Renal pelvis (tissue), 1 donor: ENCODE measurements at regions not wholly inside any gene's neighbourhood (a gene's known extent, or its start where the extent isn't known, plus 50 kb on each side); places are given as distances from the start of the nearest gene placed in this dataset.

Experiments
- DNase-seq: peaks from one replicate; pipeline ENCODE4 v3.0.0-alpha.2; 2013

DNA sequence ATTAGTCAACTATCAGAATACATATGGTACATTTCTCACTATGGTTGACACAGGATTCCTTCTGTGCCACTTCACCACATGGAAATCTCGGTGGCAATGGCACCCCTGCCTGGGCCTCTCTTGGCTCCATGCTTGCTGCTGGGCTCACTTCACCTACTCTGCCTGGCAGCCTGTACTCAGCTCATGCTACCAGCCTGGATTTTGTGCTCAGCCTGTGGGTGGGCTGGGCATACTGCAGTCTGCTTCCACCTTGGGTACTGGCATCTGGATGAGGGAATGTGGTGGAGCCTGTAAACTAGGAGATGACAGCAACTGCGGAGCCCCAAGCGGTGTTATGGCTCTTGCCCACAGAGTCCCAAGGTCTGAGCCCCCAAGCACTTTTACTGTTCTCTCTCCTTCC lies 604.1 kb downstream of the MTRR start:
- DNase-seq, result no peak

GRCh38 chr5:8473827-8474568 lies 605.0 kb downstream of the MTRR start:
- no peak for DNase-seq

DNA sequence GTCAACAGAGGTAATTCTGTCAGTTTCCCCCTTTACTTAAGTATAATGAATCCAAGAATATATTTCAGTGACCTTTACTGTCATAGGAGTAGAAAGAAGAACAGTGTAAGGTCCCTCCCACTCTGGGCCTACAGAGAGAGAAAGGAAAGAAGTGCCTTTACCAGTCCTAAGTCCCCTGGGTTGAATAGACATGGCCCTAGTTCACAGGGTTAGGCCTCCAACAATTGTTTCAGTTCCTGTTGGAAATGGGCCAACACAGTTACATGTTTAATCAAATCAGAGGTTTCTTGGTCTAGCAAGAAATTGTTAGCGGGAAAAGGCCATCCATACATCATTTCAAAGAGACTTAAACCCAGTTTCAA lies 605.6 kb downstream of the MTRR start:
- DNase-seq, result no peak

DNA sequence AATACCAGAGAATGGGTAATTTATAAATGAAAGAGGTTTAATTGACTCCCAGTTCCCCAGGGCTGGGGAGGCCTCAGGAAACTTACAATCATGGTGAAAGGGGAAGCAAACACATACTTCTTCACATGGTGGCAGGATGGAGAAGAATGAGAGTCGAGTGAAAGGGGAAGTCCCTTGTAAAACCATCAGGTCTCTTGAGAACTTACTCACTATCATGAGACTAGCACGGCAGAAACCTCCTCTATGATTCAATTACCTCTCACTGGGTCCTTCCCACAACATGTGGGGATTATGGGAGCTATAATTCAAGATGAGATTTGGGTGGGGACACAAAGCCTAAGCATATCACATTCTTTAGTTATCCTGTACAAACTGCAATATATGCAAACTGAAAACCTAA lies 609.4 kb downstream of the MTRR start:
- no peak for DNase-seq

GRCh38 chr5:8481007-8481406 lies 612.1 kb downstream of the MTRR start:
- DNase-seq, result no peak

DNA sequence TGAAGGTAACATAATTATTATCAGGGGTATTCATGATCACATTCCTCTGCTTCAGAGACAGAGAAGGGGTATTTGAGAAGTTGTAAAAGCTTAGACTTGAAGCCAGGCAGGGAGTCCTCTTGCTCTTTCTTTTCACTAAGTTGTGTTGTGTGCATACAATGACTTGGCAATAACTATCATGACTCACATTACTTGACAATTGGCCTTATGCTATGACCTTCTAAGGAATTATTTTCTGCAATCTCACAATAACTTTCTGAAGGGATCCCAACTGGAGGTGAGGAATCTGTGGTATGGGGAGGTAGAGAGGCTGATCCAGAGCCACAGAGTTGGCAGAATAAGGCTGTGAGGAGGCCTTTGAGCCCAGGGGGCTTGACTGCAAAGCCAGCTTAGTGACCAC lies 622.3 kb downstream of the MTRR start:
- DNase-seq, result no peak

DNA sequence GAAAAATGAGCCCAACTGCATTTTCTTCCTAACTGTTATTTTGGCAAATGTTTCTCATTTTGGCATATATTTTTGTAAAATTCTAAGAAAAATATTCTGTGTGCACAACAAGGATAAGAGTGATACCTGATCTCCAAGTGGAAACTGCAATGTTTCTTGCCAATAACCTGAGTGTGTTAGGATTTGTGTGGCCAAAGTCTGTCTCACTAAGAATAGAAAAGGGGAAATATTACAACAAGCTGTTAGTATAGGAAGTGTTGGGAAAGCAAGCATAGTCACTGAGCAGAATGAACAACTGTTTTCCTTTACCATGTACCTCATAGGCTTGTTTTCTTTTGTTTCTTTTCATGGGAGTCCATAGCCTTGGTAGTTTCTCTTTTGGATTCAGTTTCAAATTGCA lies 624.2 kb downstream of the MTRR start:
- no peak for DNase-seq

DNA sequence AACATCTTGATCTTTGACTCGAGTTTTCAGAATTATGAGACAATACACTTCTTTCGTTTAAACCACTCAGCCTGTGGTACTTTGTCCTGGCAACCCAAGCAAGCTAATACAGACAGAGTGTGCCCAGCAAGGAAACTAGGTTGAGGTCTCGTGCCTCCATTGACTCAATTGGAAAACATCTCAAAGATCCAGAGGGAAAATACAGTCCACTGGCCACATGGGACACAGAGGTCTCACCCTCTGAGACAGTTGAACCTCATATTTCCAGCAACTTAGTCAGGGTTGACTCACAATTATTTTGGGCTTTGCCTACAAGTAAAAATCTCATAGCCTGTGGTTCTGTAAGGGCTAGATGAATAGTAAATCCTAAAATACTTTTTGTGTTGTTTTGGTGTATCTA lies 631.5 kb downstream of the MTRR start:
- DNase-seq, result no peak

- no peak for DNase-seq
Measured at GRCh38 chr5:8505196-8505595, 636.2 kb downstream of the MTRR start.

GRCh38 chr5:8508231-8508630 lies 639.3 kb downstream of the MTRR start:
- DNase-seq, result no peak

DNA sequence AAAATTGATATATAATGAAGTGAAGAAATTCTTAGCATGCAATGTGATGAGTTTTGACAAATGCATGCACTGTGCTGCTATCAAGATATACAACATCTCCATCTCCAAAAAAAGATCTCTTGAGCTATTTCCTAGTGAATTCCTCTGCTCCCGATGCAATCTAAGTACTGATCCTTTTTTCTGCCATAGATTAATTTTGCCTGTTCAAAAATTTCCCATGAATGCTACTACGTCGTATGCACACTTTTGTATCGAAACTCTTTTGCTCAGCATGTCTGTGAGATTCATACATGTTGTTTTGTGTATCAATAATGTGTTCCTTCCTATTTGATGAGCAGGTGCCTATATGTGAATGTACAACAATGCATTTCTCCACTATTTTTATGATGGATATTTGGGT lies 647.4 kb downstream of the MTRR start:
- DNase-seq, result no peak

GRCh38 chr5:8517456-8517855 lies 648.5 kb downstream of the MTRR start:
- DNase-seq, result no peak

- no peak for DNase-seq
Measured at GRCh38 chr5:8520917-8521316, 652.0 kb downstream of the MTRR start.

DNA sequence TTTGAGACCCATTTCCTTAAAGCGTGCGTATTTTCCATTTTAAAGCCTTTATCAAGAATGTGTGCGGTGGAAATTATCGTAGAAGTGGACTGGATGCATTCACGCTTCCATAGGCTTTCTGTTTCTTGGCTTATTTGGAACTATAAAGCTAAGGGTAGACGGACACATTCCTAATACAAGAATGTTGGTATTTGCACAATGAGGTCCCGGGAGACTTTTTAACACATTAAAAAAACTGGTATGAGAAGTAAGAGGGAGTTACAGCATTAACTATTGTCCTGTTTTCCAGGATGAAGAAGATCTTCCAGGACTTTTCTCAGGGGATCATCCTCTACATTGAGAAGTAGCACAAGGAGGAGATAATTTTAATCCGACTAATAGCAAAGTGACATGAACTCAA lies 653.0 kb downstream of the MTRR start:
- DNase-seq, result no peak

GRCh38 chr5:8522646-8523045 lies 653.7 kb downstream of the MTRR start:
- no peak for DNase-seq

GRCh38 chr5:8523501-8523900 lies 654.6 kb downstream of the MTRR start:
- no peak for DNase-seq

- no peak for DNase-seq
Measured at GRCh38 chr5:8525819-8526218, 656.9 kb downstream of the MTRR start.

DNA sequence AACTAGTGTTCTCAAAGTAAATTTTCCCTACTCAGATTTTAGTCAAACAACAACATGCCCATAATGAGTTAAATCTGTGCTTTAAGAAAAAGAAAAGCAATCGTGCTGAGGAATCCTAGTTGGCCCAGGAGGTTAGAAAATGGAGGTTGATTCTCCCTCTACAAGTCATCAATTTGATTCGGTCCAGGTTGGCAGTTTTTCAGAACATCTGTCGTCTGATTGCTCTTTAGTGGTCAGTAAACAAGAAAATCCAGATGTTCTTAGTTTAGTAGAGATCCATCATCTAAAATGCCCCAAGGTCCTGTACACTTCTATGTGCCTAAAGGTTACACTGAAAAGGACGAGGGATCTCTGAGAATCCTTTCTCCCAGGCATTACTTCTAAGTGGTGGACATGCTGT lies 659.2 kb downstream of the MTRR start:
- no peak for DNase-seq

DNA sequence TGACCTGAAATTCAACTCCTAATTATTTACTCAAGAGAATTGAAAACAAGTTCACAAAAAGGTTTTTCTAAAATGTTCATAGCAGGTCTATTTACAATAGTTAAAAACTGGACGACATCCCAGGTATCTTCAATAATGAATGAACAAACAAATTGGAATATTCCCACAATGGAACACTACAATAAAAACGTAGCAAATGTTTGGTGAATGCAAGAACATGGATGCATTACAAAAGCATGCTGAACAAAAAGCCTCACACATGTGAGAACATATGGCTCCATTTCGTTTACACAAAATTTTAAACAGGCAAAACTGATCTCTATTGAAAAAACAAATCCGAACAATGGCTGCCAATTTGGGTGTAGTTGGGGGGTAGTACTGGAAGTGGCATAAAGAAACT lies 669.9 kb downstream of the MTRR start:
- no peak for DNase-seq

- DNase-seq, result no peak
Measured at GRCh38 chr5:8540317-8540716, 671.4 kb downstream of the MTRR start.

GRCh38 chr5:8550921-8551320 lies 682.0 kb downstream of the MTRR start:
- no peak for DNase-seq

DNA sequence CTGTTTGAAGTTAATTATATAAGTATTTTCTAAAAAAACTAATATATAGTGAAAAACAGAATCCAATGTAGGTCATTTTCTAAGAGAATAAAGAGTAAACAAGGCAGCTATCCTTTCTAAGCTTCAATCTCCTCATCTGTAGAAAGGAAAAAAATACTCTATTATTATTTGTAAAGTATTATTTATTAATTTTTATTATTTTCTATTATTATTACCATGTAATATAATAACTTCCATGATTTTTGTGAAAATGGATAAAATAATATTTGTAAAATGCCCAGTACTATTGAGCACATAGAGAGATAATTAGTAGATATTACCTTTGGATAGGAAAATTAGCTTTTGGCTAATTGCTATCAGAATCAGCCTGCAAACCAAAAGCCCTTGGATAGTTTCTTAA lies 684.4 kb downstream of the MTRR start:
- no peak for DNase-seq

DNA sequence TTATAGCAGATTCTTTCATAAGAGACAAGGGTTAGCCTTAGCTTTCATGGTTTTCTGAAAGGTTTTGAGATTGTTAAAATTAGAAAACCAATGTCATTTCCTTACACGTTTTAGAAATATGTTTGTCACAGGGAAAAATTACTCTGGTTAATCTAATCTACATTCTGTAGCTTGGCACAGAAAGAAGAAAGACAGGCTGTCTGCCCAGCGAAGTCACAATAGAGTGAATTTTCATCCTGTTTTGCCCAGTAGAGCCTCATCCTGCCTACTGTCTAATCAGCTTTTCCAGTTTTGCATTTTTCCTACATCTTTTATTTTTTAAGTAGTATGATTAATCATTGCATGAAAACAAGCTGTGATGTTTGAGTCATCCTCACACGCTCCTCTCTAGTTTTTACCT lies 688.8 kb downstream of the MTRR start:
- no peak for DNase-seq

GRCh38 chr5:8560776-8561175 lies 691.8 kb downstream of the MTRR start:
- DNase-seq, result no peak
